ENCODE measurements at regions not wholly inside any gene's neighbourhood (a gene's known extent, or its start where the extent isn't known, plus 50 kb on each side); places are given as distances from the start of the nearest gene placed in this dataset.

GRCh38 chr2:7167801-7168411 lies 250.7 kb downstream of the RNF144A start:
- TF ChIP-seq FOXP2 (optimal IDR thresholded peaks at IDR 0.05; ENCODE audit: borderline replicate concordance, extremely low read depth, extremely low read length, insufficient read depth) (no peak), SIN3A (IDR thresholded peaks at IDR 0.05; ENCODE audit: borderline replicate concordance, insufficient read depth, low read length) (no peak), POLR2AphosphoS5 (IDR thresholded peaks at IDR 0.05; ENCODE audit: low read depth, low read length) (no peak), REST (IDR thresholded peaks at IDR 0.05; ENCODE audit: insufficient read depth in 1 of 2, low read depth in 2 of 2, low read length in 2 of 2) (no peak), TAF1 (IDR thresholded peaks at IDR 0.05; ENCODE audit: borderline replicate concordance, insufficient read depth, low read length) (no peak)

GRCh38 chr2:7169593-7169992 lies 252.4 kb downstream of the RNF144A start:
- no peak for TF ChIP-seq TAF1 (IDR thresholded peaks at IDR 0.05; ENCODE audit: borderline replicate concordance, insufficient read depth, low read length)
- TF ChIP-seq POLR2AphosphoS5 (IDR thresholded peaks at IDR 0.05; ENCODE audit: low read depth, low read length): no peak
- no peak for TF ChIP-seq FOXP2 (optimal IDR thresholded peaks at IDR 0.05; ENCODE audit: borderline replicate concordance, extremely low read depth, extremely low read length, insufficient read depth)
- no peak for TF ChIP-seq REST (IDR thresholded peaks at IDR 0.05; ENCODE audit: insufficient read depth in 1 of 2, low read depth in 2 of 2, low read length in 2 of 2)

- no peak for TF ChIP-seq REST (IDR thresholded peaks at IDR 0.05; ENCODE audit: insufficient read depth in 1 of 2, low read depth in 2 of 2, low read length in 2 of 2)
- TF ChIP-seq POLR2AphosphoS5 (IDR thresholded peaks at IDR 0.05; ENCODE audit: low read depth, low read length): no peak
- TF ChIP-seq TAF1 (IDR thresholded peaks at IDR 0.05; ENCODE audit: borderline replicate concordance, insufficient read depth, low read length): no peak
- no peak for TF ChIP-seq FOXP2 (optimal IDR thresholded peaks at IDR 0.05; ENCODE audit: borderline replicate concordance, extremely low read depth, extremely low read length, insufficient read depth)
- TF ChIP-seq SIN3A (IDR thresholded peaks at IDR 0.05; ENCODE audit: borderline replicate concordance, insufficient read depth, low read length): no peak
Measured at GRCh38 chr2:7180638-7181370, 263.6 kb downstream of the RNF144A start.

- TF ChIP-seq TAF1 (IDR thresholded peaks at IDR 0.05; ENCODE audit: borderline replicate concordance, insufficient read depth, low read length): no peak
- TF ChIP-seq POLR2AphosphoS5 (IDR thresholded peaks at IDR 0.05; ENCODE audit: low read depth, low read length): no peak
- no peak for TF ChIP-seq FOXP2 (optimal IDR thresholded peaks at IDR 0.05; ENCODE audit: borderline replicate concordance, extremely low read depth, extremely low read length, insufficient read depth)
- TF ChIP-seq REST (IDR thresholded peaks at IDR 0.05; ENCODE audit: insufficient read depth in 1 of 2, low read depth in 2 of 2, low read length in 2 of 2): no peak
- TF ChIP-seq SIN3A (IDR thresholded peaks at IDR 0.05; ENCODE audit: borderline replicate concordance, insufficient read depth, low read length): no peak
Measured at GRCh38 chr2:7182525-7182924, 265.3 kb downstream of the RNF144A start.
